ENCODE measurements at regions not wholly inside any gene's neighbourhood (a gene's known extent, or its start where the extent isn't known, plus 50 kb on each side); places are given as distances from the start of the nearest gene placed in this dataset.

DNA sequence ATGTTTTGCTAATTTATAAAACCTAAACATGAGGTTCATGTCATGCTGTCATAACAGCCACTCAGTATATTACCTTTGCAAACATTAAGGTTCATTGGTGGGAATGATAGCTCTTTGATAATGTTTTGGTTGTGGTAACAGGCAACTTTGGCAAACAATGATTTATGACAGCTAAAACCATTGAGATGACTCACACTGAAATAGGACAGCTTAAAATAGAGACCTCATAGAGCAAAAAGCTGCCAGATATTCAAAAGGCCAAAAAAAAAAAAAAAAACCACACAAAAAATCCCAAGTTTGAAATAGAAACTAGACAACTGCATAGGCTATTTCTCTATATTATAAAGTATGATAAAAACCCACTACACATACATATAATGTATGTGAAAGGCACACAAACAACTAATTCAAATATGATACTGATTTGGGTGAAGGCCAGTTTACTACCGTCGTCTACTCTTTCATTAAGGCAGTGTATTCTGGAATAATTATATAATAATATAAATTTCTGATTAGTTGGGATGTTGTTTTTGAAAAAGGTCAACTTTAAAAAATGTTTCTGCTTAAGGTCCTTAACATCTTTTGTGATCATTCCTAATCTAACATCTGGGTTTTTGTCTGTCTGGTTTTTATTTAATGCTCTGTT lies 646.0 kb upstream of the PITX2 start:
- in situ Hi-C loops (cut with MboI) = no loop called here
- H3K4me1 ChIP-seq (replicated peaks in 1 of 2; ENCODE audit: control insufficient read depth in 2 of 2, insufficient read depth in 2 of 2, low read length in 2 of 2) = no peaks in the 10 kb centered on the region
- no peaks in the 10 kb centered on the region for H3K27me3 ChIP-seq (ENCODE audit: control insufficient read depth in 2 of 2, insufficient read depth in 2 of 2, low read length in 2 of 2)
- intact Hi-C loops (cut with micrococcal nuclease) = no loop called here
- FAIRE-seq (no peak), ATAC-seq (no peak), DNase-seq (ENCODE audit: extremely low read depth in 1 of 4, low spot score in 3 of 4) (no peak)
- H3K9me1 ChIP-seq (ENCODE audit: control insufficient read depth, insufficient read depth, low read length) = no peaks in the 10 kb centered on the region
- no peaks in the 10 kb centered on the region for H3K36me3 ChIP-seq (ENCODE audit: control insufficient read depth, insufficient read depth, low read length)
- ChIA-PET POLR2A (no interaction called here), CTCF (ENCODE audit: low intra/inter-chr PET ratio) (no interaction called here)
- no peak overlapping the region for H3K9ac ChIP-seq (ENCODE audit: insufficient read depth in 1 of 2, low read depth in 2 of 2, low read length in 2 of 2)
- no peaks in the 10 kb centered on the region for H4K20me1 ChIP-seq (replicated peaks; ENCODE audit: control insufficient read depth, insufficient read depth, low read length)
- BruUV-seq (replicated peaks) = no TSS peak
- no peak overlapping the region for H2AFZ ChIP-seq (ENCODE audit: low read depth, low read length)
- no peaks in the 10 kb centered on the region for H3K9me3 ChIP-seq (replicated peaks; ENCODE audit: control insufficient read depth, insufficient read depth, low read depth, low read length)
- 2% methylated on average over 2 of the region's 2 CpGs for WGBS (ENCODE audit: insufficient coverage, low coverage, missing lambda C conversion rate)
- no peak overlapping the region for H3K27ac ChIP-seq (ENCODE audit: extremely low read depth, low read depth, low read length)
- H3K79me2 ChIP-seq (ENCODE audit: control insufficient read depth, insufficient read depth, low read length) = no peaks in the 10 kb centered on the region
- TF ChIP-seq MTF1 (CRISPR knock-in tag; IDR thresholded peaks at IDR 0.05; ENCODE audit: borderline replicate concordance) (no peak), CHD2 (IDR thresholded peaks at IDR 0.05; ENCODE audit: low read depth, low read length) (no peak), HOXB6 (CRISPR knock-in tag; IDR thresholded peaks at IDR 0.05; ENCODE audit: borderline replicate concordance) (no peak), ELF2 (CRISPR knock-in tag; IDR thresholded peaks at IDR 0.05) (no peak), FIP1L1 (IDR thresholded peaks at IDR 0.05; ENCODE audit: low read depth, low read length, poor library complexity, severe bottlenecking) (no peak), ZC3H8 (IDR thresholded peaks at IDR 0.05) (no peak), XRCC3 (IDR thresholded peaks at IDR 0.05) (no peak), ZNF232 (CRISPR knock-in tag; IDR thresholded peaks at IDR 0.05) (no peak), ZFP30 (CRISPR knock-in tag; IDR thresholded peaks at IDR 0.05; ENCODE audit: borderline replicate concordance) (no peak)
- TF ChIP-seq, protein P1, sequence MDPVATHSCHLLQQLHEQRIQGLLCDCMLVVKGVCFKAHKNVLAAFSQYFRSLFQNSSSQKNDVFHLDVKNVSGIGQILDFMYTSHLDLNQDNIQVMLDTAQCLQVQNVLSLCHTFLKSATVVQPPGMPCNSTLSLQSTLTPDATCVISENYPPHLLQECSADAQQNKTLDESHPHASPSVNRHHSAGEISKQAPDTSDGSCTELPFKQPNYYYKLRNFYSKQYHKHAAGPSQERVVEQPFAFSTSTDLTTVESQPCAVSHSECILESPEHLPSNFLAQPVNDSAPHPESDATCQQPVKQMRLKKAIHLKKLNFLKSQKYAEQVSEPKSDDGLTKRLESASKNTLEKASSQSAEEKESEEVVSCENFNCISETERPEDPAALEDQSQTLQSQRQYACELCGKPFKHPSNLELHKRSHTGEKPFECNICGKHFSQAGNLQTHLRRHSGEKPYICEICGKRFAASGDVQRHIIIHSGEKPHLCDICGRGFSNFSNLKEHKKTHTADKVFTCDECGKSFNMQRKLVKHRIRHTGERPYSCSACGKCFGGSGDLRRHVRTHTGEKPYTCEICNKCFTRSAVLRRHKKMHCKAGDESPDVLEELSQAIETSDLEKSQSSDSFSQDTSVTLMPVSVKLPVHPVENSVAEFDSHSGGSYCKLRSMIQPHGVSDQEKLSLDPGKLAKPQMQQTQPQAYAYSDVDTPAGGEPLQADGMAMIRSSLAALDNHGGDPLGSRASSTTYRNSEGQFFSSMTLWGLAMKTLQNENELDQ (CRISPR knock-in tag; IDR thresholded peaks at IDR 0.05; ENCODE audit: borderline replicate concordance) = no peak
- no peak overlapping the region for H3K4me2 ChIP-seq (ENCODE audit: insufficient read depth, low read length)
- H3K4me3 ChIP-seq = no peak overlapping the region
